ENCODE measurements at regions not wholly inside any gene's neighbourhood (a gene's known extent, or its start where the extent isn't known, plus 50 kb on each side); places are given as distances from the start of the nearest gene placed in this dataset.

GRCh38 chr18:27723168-27723567, 453.8 kb downstream of the CDH2 start:
- TF ChIP-seq, protein P1, sequence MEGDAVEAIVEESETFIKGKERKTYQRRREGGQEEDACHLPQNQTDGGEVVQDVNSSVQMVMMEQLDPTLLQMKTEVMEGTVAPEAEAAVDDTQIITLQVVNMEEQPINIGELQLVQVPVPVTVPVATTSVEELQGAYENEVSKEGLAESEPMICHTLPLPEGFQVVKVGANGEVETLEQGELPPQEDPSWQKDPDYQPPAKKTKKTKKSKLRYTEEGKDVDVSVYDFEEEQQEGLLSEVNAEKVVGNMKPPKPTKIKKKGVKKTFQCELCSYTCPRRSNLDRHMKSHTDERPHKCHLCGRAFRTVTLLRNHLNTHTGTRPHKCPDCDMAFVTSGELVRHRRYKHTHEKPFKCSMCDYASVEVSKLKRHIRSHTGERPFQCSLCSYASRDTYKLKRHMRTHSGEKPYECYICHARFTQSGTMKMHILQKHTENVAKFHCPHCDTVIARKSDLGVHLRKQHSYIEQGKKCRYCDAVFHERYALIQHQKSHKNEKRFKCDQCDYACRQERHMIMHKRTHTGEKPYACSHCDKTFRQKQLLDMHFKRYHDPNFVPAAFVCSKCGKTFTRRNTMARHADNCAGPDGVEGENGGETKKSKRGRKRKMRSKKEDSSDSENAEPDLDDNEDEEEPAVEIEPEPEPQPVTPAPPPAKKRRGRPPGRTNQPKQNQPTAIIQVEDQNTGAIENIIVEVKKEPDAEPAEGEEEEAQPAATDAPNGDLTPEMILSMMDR (IDR thresholded peaks at IDR 0.05): no peak
- TF ChIP-seq POLR2A (IDR thresholded peaks at IDR 0.05; ENCODE audit: low read depth): no peak

All from esophagus muscularis mucosa (tissue), 3 donors.